ENCODE measurements at regions not wholly inside any gene's neighbourhood (a gene's known extent, or its start where the extent isn't known, plus 50 kb on each side); places are given as distances from the start of the nearest gene placed in this dataset.

GRCh38 chr12:65618588-65618987 lies 205.7 kb upstream of the HMGA2 start:
- no peak for TF ChIP-seq CTCF (conservative IDR thresholded peaks at IDR 0.05)
- no peak for TF ChIP-seq ZFX (IDR thresholded peaks at IDR 0.05)

All from C4-2B (cell line).